ENCODE measurements at regions not wholly inside any gene's neighbourhood (a gene's known extent, or its start where the extent isn't known, plus 50 kb on each side); places are given as distances from the start of the nearest gene placed in this dataset.

DNA sequence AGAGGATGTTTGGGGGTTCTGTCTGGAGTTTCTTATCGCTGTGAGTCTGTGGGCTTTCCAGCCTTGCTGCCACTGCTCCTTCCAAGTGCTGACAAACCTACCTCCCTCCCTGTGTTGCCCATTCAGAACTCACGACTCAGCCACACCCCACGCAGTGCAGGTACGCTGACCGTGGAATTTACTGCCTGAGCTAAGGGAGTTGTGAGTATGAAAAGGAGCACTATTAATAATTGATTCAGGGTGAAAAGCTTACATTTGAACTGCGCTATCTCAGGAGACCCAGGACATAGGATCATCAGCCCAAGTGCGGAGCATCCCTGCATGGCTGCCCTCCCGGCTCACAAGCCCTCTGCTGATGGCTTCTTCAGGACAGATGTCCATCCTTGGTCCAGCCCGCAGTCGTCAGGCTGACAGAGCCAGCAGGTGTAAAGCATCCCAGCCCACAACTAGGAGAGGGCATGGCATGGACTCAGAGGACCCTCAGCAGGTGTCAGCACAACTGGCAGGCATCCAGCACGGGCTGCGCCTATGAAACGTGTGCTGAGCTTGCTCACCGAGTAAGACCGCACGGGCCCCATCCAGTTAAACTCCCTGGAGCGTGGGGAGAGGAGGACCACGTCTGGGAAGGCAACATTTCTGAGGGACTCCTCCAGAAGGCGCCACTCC, 244.0 kb downstream of the COL4A1 start (continued):
- TF ChIP-seq, protein P1, sequence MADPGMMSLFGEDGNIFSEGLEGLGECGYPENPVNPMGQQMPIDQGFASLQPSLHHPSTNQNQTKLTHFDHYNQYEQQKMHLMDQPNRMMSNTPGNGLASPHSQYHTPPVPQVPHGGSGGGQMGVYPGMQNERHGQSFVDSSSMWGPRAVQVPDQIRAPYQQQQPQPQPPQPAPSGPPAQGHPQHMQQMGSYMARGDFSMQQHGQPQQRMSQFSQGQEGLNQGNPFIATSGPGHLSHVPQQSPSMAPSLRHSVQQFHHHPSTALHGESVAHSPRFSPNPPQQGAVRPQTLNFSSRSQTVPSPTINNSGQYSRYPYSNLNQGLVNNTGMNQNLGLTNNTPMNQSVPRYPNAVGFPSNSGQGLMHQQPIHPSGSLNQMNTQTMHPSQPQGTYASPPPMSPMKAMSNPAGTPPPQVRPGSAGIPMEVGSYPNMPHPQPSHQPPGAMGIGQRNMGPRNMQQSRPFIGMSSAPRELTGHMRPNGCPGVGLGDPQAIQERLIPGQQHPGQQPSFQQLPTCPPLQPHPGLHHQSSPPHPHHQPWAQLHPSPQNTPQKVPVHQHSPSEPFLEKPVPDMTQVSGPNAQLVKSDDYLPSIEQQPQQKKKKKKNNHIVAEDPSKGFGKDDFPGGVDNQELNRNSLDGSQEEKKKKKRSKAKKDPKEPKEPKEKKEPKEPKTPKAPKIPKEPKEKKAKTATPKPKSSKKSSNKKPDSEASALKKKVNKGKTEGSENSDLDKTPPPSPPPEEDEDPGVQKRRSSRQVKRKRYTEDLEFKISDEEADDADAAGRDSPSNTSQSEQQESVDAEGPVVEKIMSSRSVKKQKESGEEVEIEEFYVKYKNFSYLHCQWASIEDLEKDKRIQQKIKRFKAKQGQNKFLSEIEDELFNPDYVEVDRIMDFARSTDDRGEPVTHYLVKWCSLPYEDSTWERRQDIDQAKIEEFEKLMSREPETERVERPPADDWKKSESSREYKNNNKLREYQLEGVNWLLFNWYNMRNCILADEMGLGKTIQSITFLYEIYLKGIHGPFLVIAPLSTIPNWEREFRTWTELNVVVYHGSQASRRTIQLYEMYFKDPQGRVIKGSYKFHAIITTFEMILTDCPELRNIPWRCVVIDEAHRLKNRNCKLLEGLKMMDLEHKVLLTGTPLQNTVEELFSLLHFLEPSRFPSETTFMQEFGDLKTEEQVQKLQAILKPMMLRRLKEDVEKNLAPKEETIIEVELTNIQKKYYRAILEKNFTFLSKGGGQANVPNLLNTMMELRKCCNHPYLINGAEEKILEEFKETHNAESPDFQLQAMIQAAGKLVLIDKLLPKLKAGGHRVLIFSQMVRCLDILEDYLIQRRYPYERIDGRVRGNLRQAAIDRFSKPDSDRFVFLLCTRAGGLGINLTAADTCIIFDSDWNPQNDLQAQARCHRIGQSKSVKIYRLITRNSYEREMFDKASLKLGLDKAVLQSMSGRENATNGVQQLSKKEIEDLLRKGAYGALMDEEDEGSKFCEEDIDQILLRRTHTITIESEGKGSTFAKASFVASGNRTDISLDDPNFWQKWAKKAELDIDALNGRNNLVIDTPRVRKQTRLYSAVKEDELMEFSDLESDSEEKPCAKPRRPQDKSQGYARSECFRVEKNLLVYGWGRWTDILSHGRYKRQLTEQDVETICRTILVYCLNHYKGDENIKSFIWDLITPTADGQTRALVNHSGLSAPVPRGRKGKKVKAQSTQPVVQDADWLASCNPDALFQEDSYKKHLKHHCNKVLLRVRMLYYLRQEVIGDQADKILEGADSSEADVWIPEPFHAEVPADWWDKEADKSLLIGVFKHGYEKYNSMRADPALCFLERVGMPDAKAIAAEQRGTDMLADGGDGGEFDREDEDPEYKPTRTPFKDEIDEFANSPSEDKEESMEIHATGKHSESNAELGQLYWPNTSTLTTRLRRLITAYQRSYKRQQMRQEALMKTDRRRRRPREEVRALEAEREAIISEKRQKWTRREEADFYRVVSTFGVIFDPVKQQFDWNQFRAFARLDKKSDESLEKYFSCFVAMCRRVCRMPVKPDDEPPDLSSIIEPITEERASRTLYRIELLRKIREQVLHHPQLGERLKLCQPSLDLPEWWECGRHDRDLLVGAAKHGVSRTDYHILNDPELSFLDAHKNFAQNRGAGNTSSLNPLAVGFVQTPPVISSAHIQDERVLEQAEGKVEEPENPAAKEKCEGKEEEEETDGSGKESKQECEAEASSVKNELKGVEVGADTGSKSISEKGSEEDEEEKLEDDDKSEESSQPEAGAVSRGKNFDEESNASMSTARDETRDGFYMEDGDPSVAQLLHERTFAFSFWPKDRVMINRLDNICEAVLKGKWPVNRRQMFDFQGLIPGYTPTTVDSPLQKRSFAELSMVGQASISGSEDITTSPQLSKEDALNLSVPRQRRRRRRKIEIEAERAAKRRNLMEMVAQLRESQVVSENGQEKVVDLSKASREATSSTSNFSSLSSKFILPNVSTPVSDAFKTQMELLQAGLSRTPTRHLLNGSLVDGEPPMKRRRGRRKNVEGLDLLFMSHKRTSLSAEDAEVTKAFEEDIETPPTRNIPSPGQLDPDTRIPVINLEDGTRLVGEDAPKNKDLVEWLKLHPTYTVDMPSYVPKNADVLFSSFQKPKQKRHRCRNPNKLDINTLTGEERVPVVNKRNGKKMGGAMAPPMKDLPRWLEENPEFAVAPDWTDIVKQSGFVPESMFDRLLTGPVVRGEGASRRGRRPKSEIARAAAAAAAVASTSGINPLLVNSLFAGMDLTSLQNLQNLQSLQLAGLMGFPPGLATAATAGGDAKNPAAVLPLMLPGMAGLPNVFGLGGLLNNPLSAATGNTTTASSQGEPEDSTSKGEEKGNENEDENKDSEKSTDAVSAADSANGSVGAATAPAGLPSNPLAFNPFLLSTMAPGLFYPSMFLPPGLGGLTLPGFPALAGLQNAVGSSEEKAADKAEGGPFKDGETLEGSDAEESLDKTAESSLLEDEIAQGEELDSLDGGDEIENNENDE (IDR thresholded peaks at IDR 0.05; ENCODE audit: insufficient replicate concordance, low read length) = no peak
- no peak for TF ChIP-seq JUND (IDR thresholded peaks at IDR 0.05; ENCODE audit: low read length)
- no peak for TF ChIP-seq RXRA (IDR thresholded peaks at IDR 0.05; ENCODE audit: insufficient read depth, low read depth, low read length)
- TF ChIP-seq CBX5 (IDR thresholded peaks at IDR 0.05; ENCODE audit: low read depth, low read length) = no peak
- no peak for TF ChIP-seq TEAD4 (IDR thresholded peaks at IDR 0.05; ENCODE audit: low read depth, low read length)
- TF ChIP-seq BCL11A (IDR thresholded peaks at IDR 0.05; ENCODE audit: low read depth in 2 of 2, low read length in 2 of 2) = no peak
- TF ChIP-seq, protein P2, sequence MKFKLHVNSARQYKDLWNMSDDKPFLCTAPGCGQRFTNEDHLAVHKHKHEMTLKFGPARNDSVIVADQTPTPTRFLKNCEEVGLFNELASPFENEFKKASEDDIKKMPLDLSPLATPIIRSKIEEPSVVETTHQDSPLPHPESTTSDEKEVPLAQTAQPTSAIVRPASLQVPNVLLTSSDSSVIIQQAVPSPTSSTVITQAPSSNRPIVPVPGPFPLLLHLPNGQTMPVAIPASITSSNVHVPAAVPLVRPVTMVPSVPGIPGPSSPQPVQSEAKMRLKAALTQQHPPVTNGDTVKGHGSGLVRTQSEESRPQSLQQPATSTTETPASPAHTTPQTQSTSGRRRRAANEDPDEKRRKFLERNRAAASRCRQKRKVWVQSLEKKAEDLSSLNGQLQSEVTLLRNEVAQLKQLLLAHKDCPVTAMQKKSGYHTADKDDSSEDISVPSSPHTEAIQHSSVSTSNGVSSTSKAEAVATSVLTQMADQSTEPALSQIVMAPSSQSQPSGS (IDR thresholded peaks at IDR 0.05; ENCODE audit: low read length) = no peak

Data from H1 (cell line).